SK-N-SH (cell line): ENCODE measurements at regions not wholly inside any gene's neighbourhood (a gene's known extent, or its start where the extent isn't known, plus 50 kb on each side); places are given as distances from the start of the nearest gene placed in this dataset.

Source experiments
- CHD2 ChIP-seq: fragments of 150-350 bp; IDR thresholded peaks from 2 replicates; pipeline ENCODE4 v1.6.1; 2018; ENCODE audit warnings: low read length; ENCODE audit not compliant: partially characterized antibody
- MXI1 ChIP-seq: IDR thresholded peaks from 2 replicates; pipeline ENCODE4 v1.6.1; 2012; ENCODE audit warnings: mild to moderate bottlenecking, low read depth, low read length, improper control_type of control experiment
- POLR2AphosphoS5 ChIP-seq: IDR thresholded peaks from 2 replicates; pipeline ENCODE4 v1.6.1; 2012; ENCODE audit warnings: low read depth, low read length
- RAD21 ChIP-seq: IDR thresholded peaks from 2 replicates; pipeline ENCODE4 v1.6.1; 2012; ENCODE audit warnings: mild to moderate bottlenecking, low read length
- YY1 ChIP-seq: IDR thresholded peaks from 2 replicates; pipeline ENCODE4 v1.4.0; 2012; ENCODE audit warnings: low read depth, mild to moderate bottlenecking
- TF ChIP-seq, protein P1 (sequence below): fragments of 150-350 bp; IDR thresholded peaks from 2 replicates; pipeline ENCODE4 v1.6.1; 2017; ENCODE audit warnings: antibody characterized with exemption, low read length, low read depth, borderline replicate concordance
- TF ChIP-seq, protein P2 (sequence below): fragments of 200-600 bp; sonication (generic); IDR thresholded peaks from 2 replicates; pipeline ENCODE4 v1.6.1; 2017; ENCODE audit warnings: antibody characterized with exemption, mild to moderate bottlenecking, moderate library complexity

DNA sequence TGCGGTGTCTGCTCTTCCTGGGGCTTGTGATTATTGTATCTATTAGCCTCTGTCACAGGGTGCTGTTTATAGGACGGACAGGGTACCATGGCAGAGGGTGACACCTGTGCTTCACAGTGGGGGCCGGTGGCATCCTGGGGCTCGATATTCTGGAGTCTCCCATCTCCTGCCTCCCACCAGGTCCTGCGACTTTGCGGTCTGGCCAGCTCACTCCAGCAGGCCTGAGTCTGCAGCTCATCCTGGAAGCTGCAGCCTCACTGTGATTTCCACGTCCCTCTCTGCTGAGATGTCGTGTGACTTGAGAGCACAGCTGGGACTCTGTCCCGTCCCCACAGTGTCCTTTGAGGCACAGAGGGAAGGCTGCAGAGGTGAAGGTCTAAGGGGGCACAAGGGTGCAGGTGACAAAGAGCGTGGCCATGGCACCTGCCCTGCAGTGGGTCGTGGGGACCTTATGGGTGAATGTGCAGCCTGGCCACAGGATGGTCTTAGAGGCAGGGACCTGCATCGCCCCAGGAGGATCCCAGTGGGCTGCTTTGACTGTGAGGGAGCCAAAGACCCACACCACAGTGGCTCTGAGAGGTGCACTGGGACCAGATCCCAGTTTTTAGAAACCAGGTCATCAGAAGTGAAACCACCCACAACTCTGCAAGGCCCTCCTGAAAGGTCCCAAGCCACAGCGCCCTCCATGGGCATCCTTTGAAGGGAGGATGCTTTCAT, 172.8 kb downstream of the KLF13 start:
- TF ChIP-seq POLR2AphosphoS5 (no peak), MXI1 (no peak), CHD2 (no peak), RAD21 (no peak), YY1 (no peak)
- TF ChIP-seq, protein P1, sequence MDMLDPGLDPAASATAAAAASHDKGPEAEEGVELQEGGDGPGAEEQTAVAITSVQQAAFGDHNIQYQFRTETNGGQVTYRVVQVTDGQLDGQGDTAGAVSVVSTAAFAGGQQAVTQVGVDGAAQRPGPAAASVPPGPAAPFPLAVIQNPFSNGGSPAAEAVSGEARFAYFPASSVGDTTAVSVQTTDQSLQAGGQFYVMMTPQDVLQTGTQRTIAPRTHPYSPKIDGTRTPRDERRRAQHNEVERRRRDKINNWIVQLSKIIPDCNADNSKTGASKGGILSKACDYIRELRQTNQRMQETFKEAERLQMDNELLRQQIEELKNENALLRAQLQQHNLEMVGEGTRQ, result no peak
- TF ChIP-seq, protein P2, sequence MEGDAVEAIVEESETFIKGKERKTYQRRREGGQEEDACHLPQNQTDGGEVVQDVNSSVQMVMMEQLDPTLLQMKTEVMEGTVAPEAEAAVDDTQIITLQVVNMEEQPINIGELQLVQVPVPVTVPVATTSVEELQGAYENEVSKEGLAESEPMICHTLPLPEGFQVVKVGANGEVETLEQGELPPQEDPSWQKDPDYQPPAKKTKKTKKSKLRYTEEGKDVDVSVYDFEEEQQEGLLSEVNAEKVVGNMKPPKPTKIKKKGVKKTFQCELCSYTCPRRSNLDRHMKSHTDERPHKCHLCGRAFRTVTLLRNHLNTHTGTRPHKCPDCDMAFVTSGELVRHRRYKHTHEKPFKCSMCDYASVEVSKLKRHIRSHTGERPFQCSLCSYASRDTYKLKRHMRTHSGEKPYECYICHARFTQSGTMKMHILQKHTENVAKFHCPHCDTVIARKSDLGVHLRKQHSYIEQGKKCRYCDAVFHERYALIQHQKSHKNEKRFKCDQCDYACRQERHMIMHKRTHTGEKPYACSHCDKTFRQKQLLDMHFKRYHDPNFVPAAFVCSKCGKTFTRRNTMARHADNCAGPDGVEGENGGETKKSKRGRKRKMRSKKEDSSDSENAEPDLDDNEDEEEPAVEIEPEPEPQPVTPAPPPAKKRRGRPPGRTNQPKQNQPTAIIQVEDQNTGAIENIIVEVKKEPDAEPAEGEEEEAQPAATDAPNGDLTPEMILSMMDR, result no peak
